Esophagus squamous epithelium (tissue), 4 donors: ENCODE measurements at regions not wholly inside any gene's neighbourhood (a gene's known extent, or its start where the extent isn't known, plus 50 kb on each side); places are given as distances from the start of the nearest gene placed in this dataset.

Experiments used
- CTCF ChIP-seq, 6 experiments: fragments of 450-650 bp in 4 of 6; fragments of 200-600 bp in 2 of 6; sonication (generic) in 2 of 6; IDR thresholded peaks; one replicate each; pipeline ENCODE4 v1.5.1; 2016 to 2019; ENCODE audit warnings: antibody characterized with exemption in 6 of 6, mild to moderate bottlenecking in 4 of 6, moderate library complexity in 4 of 6
- POLR2A ChIP-seq, 4 donors: fragments of 450-650 bp; IDR thresholded peaks; one replicate each; pipeline ENCODE4 v1.6.1; 2017; ENCODE audit warnings: antibody characterized with exemption in 4 of 4, mild to moderate bottlenecking in 4 of 4, moderate library complexity in 3 of 4

DNA sequence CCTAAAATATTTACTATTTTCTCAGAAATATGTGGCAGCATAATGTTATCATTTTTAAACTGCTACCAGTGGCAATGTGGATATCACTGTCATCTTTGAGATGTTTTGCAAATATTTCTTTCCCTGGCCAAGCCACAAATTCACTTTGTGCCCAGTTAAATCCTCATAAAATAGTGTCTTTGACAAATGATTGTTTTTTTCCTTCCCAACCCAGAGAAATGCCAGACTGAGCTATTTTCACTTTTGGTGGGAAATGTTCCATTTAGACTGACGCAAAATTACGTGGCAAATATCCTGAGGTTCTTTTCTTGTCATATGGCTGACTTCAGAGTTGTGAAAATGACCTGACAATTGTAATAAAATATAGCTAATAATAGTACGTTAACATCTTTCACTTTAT, 807.0 kb upstream of the SOX9 start:
- no peak for TF ChIP-seq CTCF (IDR thresholded peaks at IDR 0.05)
- TF ChIP-seq POLR2A (IDR thresholded peaks at IDR 0.05) = no peak
